Endodermal cell (in vitro differentiated cells): ENCODE measurements at regions not wholly inside any gene's neighbourhood (a gene's known extent, or its start where the extent isn't known, plus 50 kb on each side); places are given as distances from the start of the nearest gene placed in this dataset.

Source experiments
- DNase-seq: peaks from one replicate; pipeline ENCODE4 v3.0.0-alpha.2; 2017
- H3K27ac ChIP-seq: 2 replicates; pipeline ENCODE4 v1.5.1; 2013; ENCODE audit warnings: mild to moderate bottlenecking, low read depth, low read length, moderate library complexity
- H3K27me3 ChIP-seq: 2 replicates; pipeline ENCODE4 v1.6.1; 2013; ENCODE audit warnings: mild to moderate bottlenecking, low read length, moderate library complexity; ENCODE audit not compliant: insufficient read depth, control insufficient read depth, poor library complexity, severe bottlenecking
- H3K36me3 ChIP-seq: 2 replicates; pipeline ENCODE4 v1.7.0; 2013; ENCODE audit warnings: mild to moderate bottlenecking, low read length, moderate library complexity; ENCODE audit not compliant: control insufficient read depth, insufficient read depth
- H3K4me1 ChIP-seq: one replicate; pipeline ENCODE4 v1.7.0; 2013; ENCODE audit warnings: low read length; ENCODE audit not compliant: control insufficient read depth, insufficient read depth
- H3K4me3 ChIP-seq: 2 replicates; pipeline ENCODE4 v1.5.1; 2013; ENCODE audit warnings: mild to moderate bottlenecking, low read length, moderate library complexity
- H3K9ac ChIP-seq: 2 replicates; pipeline ENCODE4 v1.6.1; 2013; ENCODE audit warnings: mild to moderate bottlenecking, low read length, moderate library complexity; ENCODE audit not compliant: poor library complexity, severe bottlenecking; ENCODE audit errors: extremely low read depth
- H3K9me3 ChIP-seq: 2 replicates; pipeline ENCODE4 v1.6.1; 2013; ENCODE audit warnings: mild to moderate bottlenecking, low read length, moderate library complexity; ENCODE audit not compliant: control insufficient read depth
- H3K27ac Mint-ChIP-seq: 2 replicates; pipeline ENCODE4 v1.8.0; 2020; ENCODE audit warnings: mixed read lengths
- H3K27me3 Mint-ChIP-seq: 2 replicates; pipeline ENCODE4 v1.8.0; 2021; ENCODE audit warnings: mild to moderate bottlenecking, mixed read lengths; ENCODE audit not compliant: insufficient read depth
- H3K36me3 Mint-ChIP-seq: 2 replicates; pipeline ENCODE4 v1.8.0; 2020; ENCODE audit warnings: low read depth, mixed read lengths
- H3K4me1 Mint-ChIP-seq: 2 replicates; pipeline ENCODE4 v1.8.0; 2020; ENCODE audit warnings: mixed read lengths
- H3K4me3 Mint-ChIP-seq: 2 replicates; pipeline ENCODE4 v1.8.0; 2020; ENCODE audit warnings: mild to moderate bottlenecking, moderate library complexity, mixed read lengths
- H3K9me3 Mint-ChIP-seq: 2 replicates; pipeline ENCODE4 v1.8.0; 2020; ENCODE audit warnings: mild to moderate bottlenecking, mixed read lengths
- WGBS, 2 experiments: methylation state at CpG; one replicate each; pipeline versions ENCODE4 v1.1.5 to v1.1.7; 2013; ENCODE audit warnings: missing lambda C conversion rate in 2 of 2, mixed read lengths in 1 of 2; ENCODE audit not compliant: insufficient coverage in 1 of 2, insufficient read length in 1 of 2; 5-methylcytosine and 5-hydroxymethylcytosine counted together
- TF ChIP-seq, protein P1 (sequence below): fragments of 200-600 bp; sonication (generic); conservative IDR thresholded peaks from 2 replicates; pipeline ENCODE4 v1.5.0; 2021; ENCODE audit warnings: antibody characterized with exemption, mild to moderate bottlenecking

DNA sequence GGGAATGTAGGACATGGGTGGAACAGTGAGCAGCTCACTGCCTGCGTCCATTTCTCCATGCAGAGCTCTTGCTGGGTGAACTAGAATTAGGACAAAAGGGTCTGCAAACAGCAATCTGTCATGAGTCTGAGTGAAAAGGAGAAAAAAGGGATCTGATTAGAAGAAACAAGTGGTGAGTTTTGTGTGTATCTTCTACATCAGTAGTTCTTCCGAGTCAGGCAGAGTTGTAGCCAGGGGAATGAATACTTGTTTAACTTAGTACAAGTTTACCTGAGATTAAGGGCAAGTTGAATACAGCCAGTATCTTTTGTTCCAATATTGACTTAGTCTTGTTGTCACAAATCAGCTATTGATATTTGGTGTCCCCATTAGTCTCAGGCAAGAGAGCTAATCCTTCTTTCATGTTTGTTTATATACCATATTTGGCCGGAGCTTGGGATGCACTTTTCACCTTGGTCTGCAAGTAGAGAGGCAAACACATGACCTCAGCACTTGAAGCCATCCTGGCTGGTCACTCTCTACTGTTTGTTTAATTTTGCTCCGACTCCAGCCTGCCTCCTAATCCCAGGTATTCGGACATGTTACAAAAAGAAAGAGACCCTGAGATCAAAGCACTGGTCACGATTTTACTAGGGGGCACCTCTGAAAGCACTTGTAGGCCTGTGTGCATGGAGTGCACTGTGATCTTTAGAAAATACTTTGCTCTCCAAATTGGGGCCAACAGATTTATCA, 211.0 kb upstream of the NT5C1B start:
- peaks cover 34% of the 10 kb centered on the region for H3K27me3 Mint-ChIP-seq
- H3K4me3 Mint-ChIP-seq, result no peak overlapping the region
- peaks cover 10% of the 10 kb centered on the region for H3K4me1 Mint-ChIP-seq
- H3K4me1 ChIP-seq, result peaks cover 7% of the 10 kb centered on the region
- TF ChIP-seq, protein P1, sequence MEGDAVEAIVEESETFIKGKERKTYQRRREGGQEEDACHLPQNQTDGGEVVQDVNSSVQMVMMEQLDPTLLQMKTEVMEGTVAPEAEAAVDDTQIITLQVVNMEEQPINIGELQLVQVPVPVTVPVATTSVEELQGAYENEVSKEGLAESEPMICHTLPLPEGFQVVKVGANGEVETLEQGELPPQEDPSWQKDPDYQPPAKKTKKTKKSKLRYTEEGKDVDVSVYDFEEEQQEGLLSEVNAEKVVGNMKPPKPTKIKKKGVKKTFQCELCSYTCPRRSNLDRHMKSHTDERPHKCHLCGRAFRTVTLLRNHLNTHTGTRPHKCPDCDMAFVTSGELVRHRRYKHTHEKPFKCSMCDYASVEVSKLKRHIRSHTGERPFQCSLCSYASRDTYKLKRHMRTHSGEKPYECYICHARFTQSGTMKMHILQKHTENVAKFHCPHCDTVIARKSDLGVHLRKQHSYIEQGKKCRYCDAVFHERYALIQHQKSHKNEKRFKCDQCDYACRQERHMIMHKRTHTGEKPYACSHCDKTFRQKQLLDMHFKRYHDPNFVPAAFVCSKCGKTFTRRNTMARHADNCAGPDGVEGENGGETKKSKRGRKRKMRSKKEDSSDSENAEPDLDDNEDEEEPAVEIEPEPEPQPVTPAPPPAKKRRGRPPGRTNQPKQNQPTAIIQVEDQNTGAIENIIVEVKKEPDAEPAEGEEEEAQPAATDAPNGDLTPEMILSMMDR, result no peak
- H3K9ac ChIP-seq, result no peak overlapping the region
- H3K27ac Mint-ChIP-seq, result no peak overlapping the region
- H3K27me3 ChIP-seq, result no peaks in the 10 kb centered on the region
- no peaks in the 10 kb centered on the region for H3K9me3 Mint-ChIP-seq
- H3K36me3 Mint-ChIP-seq, result no peaks in the 10 kb centered on the region
- no peak overlapping the region for H3K4me3 ChIP-seq
- DNase-seq, result no peak
- H3K27ac ChIP-seq, result no peak overlapping the region
- no peaks in the 10 kb centered on the region for H3K9me3 ChIP-seq
- no peaks in the 10 kb centered on the region for H3K36me3 ChIP-seq
- WGBS, 2 experiments, result 78 to 81% methylated on average over 6 of the region's 6 CpGs

DNA sequence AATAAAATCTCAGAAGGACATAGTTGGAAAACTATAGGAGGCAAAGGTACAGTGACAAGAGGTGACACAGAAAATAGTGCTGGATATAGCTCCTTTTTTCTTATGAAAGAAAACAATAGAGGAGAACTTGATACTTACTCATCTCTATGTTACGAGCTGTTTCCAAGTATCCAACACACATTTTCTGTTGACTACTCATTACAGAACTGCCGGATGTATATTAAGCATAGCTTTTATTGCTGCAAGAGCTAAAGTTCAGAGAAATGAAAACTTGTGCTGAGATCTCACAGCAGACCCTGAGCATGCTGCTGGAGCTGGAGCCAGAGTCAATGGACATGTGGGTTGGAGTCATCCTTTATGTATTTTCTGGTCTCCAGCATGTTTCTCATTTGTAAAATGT, 210.0 kb upstream of the NT5C1B start:
- Mint-ChIP-seq H3K27ac (no peak overlapping the region), H3K9me3 (no peaks in the 10 kb centered on the region), H3K4me3 (no peak overlapping the region), H3K36me3 (no peaks in the 10 kb centered on the region), H3K4me1 (peaks cover 14% of the 10 kb centered on the region), H3K27me3 (peaks cover 33% of the 10 kb centered on the region)
- Histone ChIP-seq H3K27me3 (peaks cover 2% of the 10 kb centered on the region), H3K27ac (no peak overlapping the region), H3K9ac (no peak overlapping the region), H3K4me1 (peaks cover 7% of the 10 kb centered on the region), H3K36me3 (no peaks in the 10 kb centered on the region), H3K4me3 (no peak overlapping the region), H3K9me3 (no peaks in the 10 kb centered on the region)
- TF ChIP-seq, protein P1, result no peak
- WGBS, 2 experiments, result 99 to 100% methylated on average over 2 of the region's 2 CpGs
- DNase-seq, result no peak

DNA sequence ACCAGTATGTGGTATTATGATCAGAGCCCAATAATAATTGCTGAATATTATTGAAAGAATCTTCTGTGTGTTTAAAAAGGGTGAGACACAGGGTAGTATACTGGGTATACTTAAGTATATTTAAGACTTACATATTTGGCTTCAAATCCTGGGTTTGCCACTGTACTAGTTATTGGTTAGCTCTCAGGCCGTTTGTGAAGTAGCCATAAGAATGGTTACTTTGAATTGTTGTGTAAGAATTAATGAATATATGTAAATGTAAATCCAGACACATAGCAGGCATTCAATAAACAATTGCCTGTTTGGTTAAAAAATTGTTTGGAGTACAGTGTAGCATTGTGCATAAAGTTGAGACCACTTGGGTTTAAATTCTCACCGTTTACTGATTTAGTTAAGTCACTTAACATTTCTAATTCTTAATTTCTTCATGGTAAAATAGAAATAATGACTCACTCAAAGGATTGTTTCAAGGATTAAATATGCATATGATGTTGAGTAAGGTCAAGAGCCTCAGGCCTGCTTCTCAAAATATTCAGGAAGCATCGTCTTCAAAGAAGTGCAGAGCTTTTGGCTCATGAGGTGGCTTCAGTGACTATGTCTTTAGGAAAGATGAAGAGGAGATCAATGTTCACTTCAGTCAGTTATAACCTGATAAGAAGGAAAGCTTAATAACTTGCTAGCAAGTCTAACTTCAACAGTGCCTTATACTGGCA, 207.9 kb upstream of the NT5C1B start:
- no peak overlapping the region for H3K4me3 ChIP-seq
- no peak for DNase-seq
- H3K9me3 ChIP-seq, result no peaks in the 10 kb centered on the region
- TF ChIP-seq, protein P1, result no peak
- no peaks in the 10 kb centered on the region for H3K9me3 Mint-ChIP-seq
- peaks cover 7% of the 10 kb centered on the region for H3K4me1 ChIP-seq
- H3K27me3 Mint-ChIP-seq, result peaks cover 41% of the 10 kb centered on the region
- no peaks in the 10 kb centered on the region for H3K36me3 ChIP-seq
- H3K9ac ChIP-seq, result no peak overlapping the region
- H3K4me3 Mint-ChIP-seq, result no peak overlapping the region
- no peaks in the 10 kb centered on the region for H3K36me3 Mint-ChIP-seq
- H3K27me3 ChIP-seq, result peaks cover 6% of the 10 kb centered on the region
- no peak overlapping the region for H3K27ac ChIP-seq
- H3K4me1 Mint-ChIP-seq, result peaks cover 14% of the 10 kb centered on the region
- H3K27ac Mint-ChIP-seq, result no peak overlapping the region
- WGBS, 2 experiments, result 90 to 95% methylated on average over 2 of the region's 3 CpGs
